ENCODE measurements at regions not wholly inside any gene's neighbourhood (a gene's known extent, or its start where the extent isn't known, plus 50 kb on each side); places are given as distances from the start of the nearest gene placed in this dataset.
"Not testable (repeated sequence)": the region's sequence is repeated elsewhere in the genome, so short reads cannot be mapped to it uniquely, and the experiment has no call there.

DNA sequence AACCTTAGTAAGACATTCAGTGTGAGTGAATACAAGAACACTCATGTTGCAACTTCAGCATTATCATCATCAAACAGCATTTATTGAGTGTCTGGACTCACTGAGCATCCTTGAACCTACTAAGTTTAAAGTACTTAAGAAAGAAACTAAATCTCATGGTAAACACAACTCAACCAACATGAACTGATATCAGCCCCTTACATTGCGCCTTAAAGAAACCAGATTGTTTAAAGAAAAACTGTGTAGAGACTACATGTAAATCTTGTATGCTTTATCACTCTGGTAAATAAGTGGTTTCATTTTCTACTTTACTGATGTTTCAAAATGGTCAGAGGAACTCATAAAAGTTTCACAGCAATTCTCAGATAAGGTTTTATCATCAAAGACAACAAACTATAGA, 157.5 kb upstream of the FERD3L start:
- Histone ChIP-seq H3K4me1 (ENCODE audit: control insufficient read depth, insufficient read depth, low read length) (no peaks in the 10 kb centered on the region), H3K4me3 (ENCODE audit: low read length) (no peak overlapping the region), H3K9me3 (ENCODE audit: control insufficient read depth, low read length) (no peaks in the 10 kb centered on the region), H3K27ac (ENCODE audit: low read length) (no peak overlapping the region), H3K27me3 (ENCODE audit: control insufficient read depth, insufficient read depth) (no peaks in the 10 kb centered on the region)
- ATAC-seq = no peak
- WGBS = 90% methylated on average over 1 of the region's 1 CpG
- DNase-seq = no peak
- intact Hi-C loops (cut with DNase I) = no loop called here

DNA sequence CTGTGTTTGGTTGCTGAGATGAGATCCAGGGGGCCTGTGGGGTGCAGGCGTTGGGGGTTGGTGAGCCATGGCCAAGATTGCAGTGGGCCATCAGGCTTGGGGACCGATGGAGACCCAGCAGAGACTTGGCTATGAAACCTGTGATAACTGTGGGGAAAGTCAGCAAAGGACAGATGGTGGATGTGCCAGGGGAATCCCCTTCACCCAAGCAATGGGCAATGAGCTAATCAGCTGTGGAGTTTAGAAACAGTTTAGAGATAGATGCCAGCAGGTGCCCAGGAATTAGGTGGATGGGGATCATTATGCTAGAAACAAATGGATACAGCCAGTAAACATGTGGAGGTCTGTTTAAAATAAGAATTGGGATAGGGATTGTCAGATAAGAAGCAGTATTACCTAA, 151.4 kb upstream of the FERD3L start:
- ATAC-seq (no peak), DNase-seq (no peak)
- intact Hi-C loops (cut with DNase I) = no loop called here
- WGBS = 76% methylated on average over 2 of the region's 2 CpGs
- Histone ChIP-seq H3K27me3 (ENCODE audit: control insufficient read depth, insufficient read depth) (no peaks in the 10 kb centered on the region), H3K4me1 (ENCODE audit: control insufficient read depth, insufficient read depth, low read length) (no peaks in the 10 kb centered on the region), H3K4me3 (ENCODE audit: low read length) (no peak overlapping the region), H3K27ac (ENCODE audit: low read length) (no peak overlapping the region), H3K9me3 (ENCODE audit: control insufficient read depth, low read length) (no peaks in the 10 kb centered on the region)

DNA sequence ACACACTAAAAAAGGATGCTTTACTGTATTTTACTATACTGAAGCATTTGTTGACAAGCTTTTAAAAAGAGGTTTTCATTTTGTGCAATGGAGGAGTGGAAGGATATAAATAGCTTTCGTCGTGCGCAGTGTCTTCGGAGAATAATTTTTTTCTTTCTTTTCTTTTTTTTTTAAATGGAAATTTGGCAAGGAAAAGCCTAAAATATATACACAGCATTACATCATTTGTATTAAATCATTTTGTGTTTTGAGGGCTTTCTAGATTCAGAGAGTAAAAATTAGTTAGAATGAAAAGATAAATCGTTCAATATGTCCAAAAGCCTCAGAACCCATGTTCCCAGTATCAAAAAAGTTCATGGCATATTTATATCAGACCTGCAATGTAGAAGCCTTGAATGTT, 150.2 kb upstream of the FERD3L start:
- Histone ChIP-seq H3K9me3 (ENCODE audit: control insufficient read depth, low read length) (no peaks in the 10 kb centered on the region), H3K27ac (ENCODE audit: low read length) (no peak overlapping the region), H3K27me3 (ENCODE audit: control insufficient read depth, insufficient read depth) (no peaks in the 10 kb centered on the region), H3K4me1 (ENCODE audit: control insufficient read depth, insufficient read depth, low read length) (no peaks in the 10 kb centered on the region), H3K4me3 (ENCODE audit: low read length) (no peak overlapping the region)
- WGBS = 52% methylated on average over 5 of the region's 5 CpGs
- no peak for ATAC-seq
- intact Hi-C loops (cut with DNase I) = no loop called here
- DNase-seq = no peak

DNA sequence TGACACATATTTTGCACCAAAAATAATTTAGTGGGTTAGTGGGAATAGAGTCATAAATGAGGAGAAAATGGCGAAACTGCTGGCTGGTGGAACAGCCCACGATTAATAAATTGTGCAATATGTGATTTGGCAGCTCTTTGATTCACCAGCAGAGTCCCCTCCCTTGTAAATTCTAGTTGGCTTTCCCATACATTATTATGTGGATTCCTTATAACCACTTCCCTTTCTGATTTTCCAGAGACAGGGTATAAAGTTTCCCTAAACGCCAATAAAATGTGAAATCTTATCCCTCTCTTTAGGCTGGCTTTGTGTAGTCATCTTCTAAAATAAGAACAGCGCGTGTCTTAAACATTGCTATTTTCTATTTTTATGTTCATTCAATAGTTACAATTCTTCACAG, 149.4 kb upstream of the FERD3L start:
- no peaks in the 10 kb centered on the region for H3K4me1 ChIP-seq (ENCODE audit: control insufficient read depth, insufficient read depth, low read length)
- ATAC-seq (no peak), DNase-seq (no peak)
- H3K9me3 ChIP-seq (ENCODE audit: control insufficient read depth, low read length) = no peaks in the 10 kb centered on the region
- 63% methylated on average over 5 of the region's 5 CpGs for WGBS
- intact Hi-C loops (cut with DNase I) = no loop called here
- H3K27me3 ChIP-seq (ENCODE audit: control insufficient read depth, insufficient read depth) = no peaks in the 10 kb centered on the region
- peak overlapping the region; percentile 15 for H3K4me3 ChIP-seq (ENCODE audit: low read length)
- no peak overlapping the region for H3K27ac ChIP-seq (ENCODE audit: low read length)

- 56% methylated on average over 3 of the region's 3 CpGs for WGBS
- intact Hi-C loops (cut with DNase I) = no loop called here
- no peak overlapping the region for H3K27ac ChIP-seq (ENCODE audit: low read length)
Observed at GRCh38 chr7:19293431-19293830, 148.2 kb upstream of the FERD3L start.

GRCh38 chr7:19290968-19291367, 145.7 kb upstream of the FERD3L start:
- DNase-seq (no peak), ATAC-seq (no peak)
- Histone ChIP-seq H3K4me1 (ENCODE audit: control insufficient read depth, insufficient read depth, low read length) (no peaks in the 10 kb centered on the region), H3K9me3 (ENCODE audit: control insufficient read depth, low read length) (no peaks in the 10 kb centered on the region), H3K27ac (ENCODE audit: low read length) (no peak overlapping the region), H3K27me3 (ENCODE audit: control insufficient read depth, insufficient read depth) (no peaks in the 10 kb centered on the region), H3K4me3 (ENCODE audit: low read length) (no peak overlapping the region)
- intact Hi-C loops (cut with DNase I) = no loop called here

More at GRCh38 chr7:19293431-19293830, 148.2 kb upstream of the FERD3L start:
- Histone ChIP-seq H3K27me3 (ENCODE audit: control insufficient read depth, insufficient read depth) (no peaks in the 10 kb centered on the region), H3K4me1 (ENCODE audit: control insufficient read depth, insufficient read depth, low read length) (no peaks in the 10 kb centered on the region), H3K9me3 (ENCODE audit: control insufficient read depth, low read length) (no peaks in the 10 kb centered on the region), H3K4me3 (ENCODE audit: low read length) (no peak overlapping the region)
- no peak for ATAC-seq
- DNase-seq = no peak

DNA sequence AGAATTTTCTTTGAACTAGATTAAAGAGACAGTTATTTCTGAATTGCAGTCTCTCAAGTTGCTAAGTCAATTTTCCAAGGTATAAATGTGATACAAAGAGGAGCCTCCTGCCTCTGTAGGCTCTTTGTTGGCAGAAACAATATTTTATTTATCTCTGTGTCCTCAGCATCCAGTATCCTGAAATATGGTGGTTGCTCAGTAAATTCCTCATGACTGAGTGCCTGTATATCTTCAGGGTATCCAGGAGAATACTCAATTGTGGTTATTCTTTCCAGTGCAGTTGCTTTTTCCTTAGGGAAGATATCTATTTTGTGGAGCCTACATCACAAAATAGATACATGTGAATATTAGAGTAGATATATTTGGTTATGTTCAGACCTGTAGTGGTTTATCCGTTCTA, 144.8 kb upstream of the FERD3L start:
- Histone ChIP-seq H3K27me3 (ENCODE audit: control insufficient read depth, insufficient read depth) (no peaks in the 10 kb centered on the region), H3K27ac (ENCODE audit: low read length) (no peak overlapping the region), H3K9me3 (ENCODE audit: control insufficient read depth, low read length) (no peaks in the 10 kb centered on the region), H3K4me3 (ENCODE audit: low read length) (no peak overlapping the region), H3K4me1 (ENCODE audit: control insufficient read depth, insufficient read depth, low read length) (no peaks in the 10 kb centered on the region)
- ATAC-seq = no peak
- intact Hi-C loops (cut with DNase I) = no loop called here
- WGBS = 95% methylated on average over 1 of the region's 1 CpG
- no peak for DNase-seq

GRCh38 chr7:19284596-19285300, 139.5 kb upstream of the FERD3L start:
- Histone ChIP-seq H3K4me1 (ENCODE audit: control insufficient read depth, insufficient read depth, low read length) (no peaks in the 10 kb centered on the region), H3K27ac (ENCODE audit: low read length) (no peak overlapping the region), H3K9me3 (ENCODE audit: control insufficient read depth, low read length) (no peaks in the 10 kb centered on the region), H3K4me3 (ENCODE audit: low read length) (no peak overlapping the region), H3K27me3 (ENCODE audit: control insufficient read depth, insufficient read depth) (no peaks in the 10 kb centered on the region)
- 47% methylated on average over 3 of the region's 3 CpGs for WGBS
- DNase-seq = no peak
- ATAC-seq = no peak
- intact Hi-C loops (cut with DNase I) = no loop called here

- 68% methylated on average over 1 of the region's 1 CpG for WGBS
Observed at GRCh38 chr7:19284136-19284535, 138.9 kb upstream of the FERD3L start.

DNA sequence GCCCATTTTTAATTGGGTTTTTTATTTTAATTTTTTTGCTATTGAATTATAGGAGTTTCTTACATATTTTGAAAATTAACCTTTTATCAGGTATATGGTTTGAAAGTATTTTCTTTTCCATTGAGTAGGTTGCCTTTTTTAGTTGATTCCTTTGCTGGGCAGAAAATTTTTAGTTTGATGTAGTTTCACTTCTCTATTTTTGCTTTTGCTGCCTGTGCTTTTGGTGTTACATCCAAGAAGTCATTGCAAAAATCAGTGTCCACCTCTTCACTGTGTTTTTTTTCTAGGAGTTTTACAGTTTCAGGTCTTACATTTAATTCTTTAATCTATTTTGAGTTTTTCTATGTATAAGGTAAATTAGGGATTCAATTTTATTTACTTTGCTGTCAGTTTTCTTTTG, 129.8 kb upstream of the FERD3L start:
- no peaks in the 10 kb centered on the region for H3K4me1 ChIP-seq (ENCODE audit: control insufficient read depth, insufficient read depth, low read length)
- no peaks in the 10 kb centered on the region for H3K27me3 ChIP-seq (ENCODE audit: control insufficient read depth, insufficient read depth)
- no peak for ATAC-seq
- H3K9me3 ChIP-seq (ENCODE audit: control insufficient read depth, low read length) = no peaks in the 10 kb centered on the region
- no peak overlapping the region for H3K4me3 ChIP-seq (ENCODE audit: low read length)
- DNase-seq = no peak
- intact Hi-C loops (cut with DNase I) = no loop called here
- no peak overlapping the region for H3K27ac ChIP-seq (ENCODE audit: low read length)

More at GRCh38 chr7:19284136-19284535, 138.9 kb upstream of the FERD3L start:
- Histone ChIP-seq H3K27me3 (ENCODE audit: control insufficient read depth, insufficient read depth) (no peaks in the 10 kb centered on the region), H3K27ac (ENCODE audit: low read length) (no peak overlapping the region), H3K4me3 (ENCODE audit: low read length) (no peak overlapping the region), H3K4me1 (ENCODE audit: control insufficient read depth, insufficient read depth, low read length) (no peaks in the 10 kb centered on the region), H3K9me3 (ENCODE audit: control insufficient read depth, low read length) (no peaks in the 10 kb centered on the region)
- no peak for ATAC-seq
- DNase-seq = no peak
- intact Hi-C loops (cut with DNase I) = no loop called here

DNA sequence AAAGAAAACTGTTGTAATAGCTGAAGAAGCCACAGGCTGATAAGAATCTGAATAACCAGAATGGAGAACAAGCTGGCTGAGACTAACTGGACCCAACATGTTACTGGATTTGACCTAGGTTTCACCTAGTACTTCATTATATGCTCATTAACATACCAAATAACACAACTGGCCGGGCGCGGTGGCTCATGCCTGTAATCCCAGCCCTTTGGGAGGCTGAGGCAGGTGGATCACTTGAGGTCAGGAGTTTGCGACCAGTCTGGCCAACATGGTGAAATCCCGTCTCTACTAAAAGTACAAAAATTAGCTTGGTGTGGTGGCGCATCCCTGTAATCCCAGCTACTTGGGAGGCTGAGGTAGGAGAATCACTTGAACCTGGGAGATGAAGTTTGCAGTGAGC, 127.1 kb upstream of the FERD3L start:
- DNase-seq; H3K4me1 ChIP-seq (ENCODE audit: control insufficient read depth, insufficient read depth, low read length); H3K27ac ChIP-seq (ENCODE audit: low read length); H3K4me3 ChIP-seq (ENCODE audit: low read length); H3K9me3 ChIP-seq (ENCODE audit: control insufficient read depth, low read length); intact Hi-C loops (cut with DNase I); ATAC-seq; H3K27me3 ChIP-seq (ENCODE audit: control insufficient read depth, insufficient read depth): not testable (repeated sequence)
- WGBS = 92% methylated on average over 6 of the region's 6 CpGs

- no peak for ATAC-seq
- no peaks in the 10 kb centered on the region for H3K9me3 ChIP-seq (ENCODE audit: control insufficient read depth, low read length)
- no peaks in the 10 kb centered on the region for H3K4me1 ChIP-seq (ENCODE audit: control insufficient read depth, insufficient read depth, low read length)
- intact Hi-C loops (cut with DNase I) = no loop called here
- no peak overlapping the region for H3K27ac ChIP-seq (ENCODE audit: low read length)
- no peak for DNase-seq
- no peaks in the 10 kb centered on the region for H3K27me3 ChIP-seq (ENCODE audit: control insufficient read depth, insufficient read depth)
- no peak overlapping the region for H3K4me3 ChIP-seq (ENCODE audit: low read length)
Observed at GRCh38 chr7:19269301-19269700, 124.1 kb upstream of the FERD3L start.
